Mesenteric fat pad (tissue), 1 donor: ENCODE measurements at regions not wholly inside any gene's neighbourhood (a gene's known extent, or its start where the extent isn't known, plus 50 kb on each side); places are given as distances from the start of the nearest gene placed in this dataset.
"Not testable (repeated sequence)": the region's sequence is repeated elsewhere in the genome, so short reads cannot be mapped to it uniquely, and the experiment has no call there.

Experiments
- DNase-seq: peaks from one replicate; pipeline ENCODE4 v3.0.0-alpha.2; 2020; ENCODE audit warnings: low spot score
- donor health status: DM: yes; HTN: yes; CAD: no.

- no peak for DNase-seq
Measured at GRCh38 chr7:108813251-108814014, 243.8 kb downstream of the DNAJB9 start.

GRCh38 chr7:108815815-108816214, 246.1 kb downstream of the DNAJB9 start:
- no peak for DNase-seq

GRCh38 chr7:108818742-108819141, 249.1 kb downstream of the DNAJB9 start:
- no peak for DNase-seq

GRCh38 chr7:108824840-108825580, 255.3 kb downstream of the DNAJB9 start:
- no peak for DNase-seq

GRCh38 chr7:108825581-108825909, 255.9 kb downstream of the DNAJB9 start:
- DNase-seq, result no peak

- no peak for DNase-seq
Measured at GRCh38 chr7:108836256-108836655, 266.6 kb downstream of the DNAJB9 start.

GRCh38 chr7:108838198-108838597, 268.5 kb downstream of the DNAJB9 start:
- DNase-seq, result no peak

GRCh38 chr7:108839076-108839475, 269.4 kb downstream of the DNAJB9 start:
- no peak for DNase-seq

GRCh38 chr7:108845951-108846350, 276.3 kb downstream of the DNAJB9 start:
- DNase-seq, result no peak

GRCh38 chr7:108846471-108846870, 276.8 kb downstream of the DNAJB9 start:
- no peak for DNase-seq

- DNase-seq, result no peak
Measured at GRCh38 chr7:108848486-108848885, 278.8 kb downstream of the DNAJB9 start.

- no peak for DNase-seq
Measured at GRCh38 chr7:108860615-108861014, 290.9 kb downstream of the DNAJB9 start.

- DNase-seq, result no peak
Measured at GRCh38 chr7:108861071-108861470, 291.4 kb downstream of the DNAJB9 start.

GRCh38 chr7:108863227-108863848, 293.7 kb downstream of the DNAJB9 start:
- DNase-seq, result no peak

- no peak for DNase-seq
Measured at GRCh38 chr7:108869070-108869469, 299.4 kb downstream of the DNAJB9 start.

- DNase-seq, result no peak
Measured at GRCh38 chr7:108875139-108875538, 305.5 kb downstream of the DNAJB9 start.

- DNase-seq, result no peak
Measured at GRCh38 chr7:108890862-108891261, 321.2 kb downstream of the DNAJB9 start.

GRCh38 chr7:108908456-108908855, 338.8 kb downstream of the DNAJB9 start:
- no peak for DNase-seq

GRCh38 chr7:108911016-108911415, 341.3 kb downstream of the DNAJB9 start:
- no peak for DNase-seq

- no peak for DNase-seq
Measured at GRCh38 chr7:108920490-108920889, 350.8 kb downstream of the DNAJB9 start.

GRCh38 chr7:108943048-108943447, 373.4 kb downstream of the DNAJB9 start:
- not testable (repeated sequence) for DNase-seq

GRCh38 chr7:108947526-108947925, 377.9 kb downstream of the DNAJB9 start:
- DNase-seq, result no peak
